Mesenchymal stem cell (in vitro differentiated cells and primary cell): ENCODE measurements at regions not wholly inside any gene's neighbourhood (a gene's known extent, or its start where the extent isn't known, plus 50 kb on each side); places are given as distances from the start of the nearest gene placed in this dataset.

ENCODE experiments used
- DNase-seq: peaks from one replicate; pipeline ENCODE4 v3.0.0-alpha.2; 2013
- H2AFZ ChIP-seq: one replicate; pipeline ENCODE4 v1.6.1; 2013; ENCODE audit warnings: low read depth, mild to moderate bottlenecking, control low read depth, inconsistent platforms, low read length, moderate library complexity
- H2AK5ac ChIP-seq: 2 replicates; pipeline ENCODE4 v1.6.1; 2013; ENCODE audit warnings: low read length, moderate library complexity, mild to moderate bottlenecking, inconsistent platforms; ENCODE audit not compliant: severe bottlenecking
- H2BK120ac ChIP-seq: one replicate; pipeline ENCODE4 v1.6.1; 2013; ENCODE audit warnings: low read depth, mild to moderate bottlenecking, inconsistent platforms, low read length, moderate library complexity
- H2BK12ac ChIP-seq, 2 experiments: one replicate each; pipeline ENCODE4 v1.6.1; 2013; ENCODE audit warnings: inconsistent platforms in 2 of 2, low read length in 2 of 2, mild to moderate bottlenecking in 2 of 2, moderate library complexity in 2 of 2, control low read depth in 1 of 2
- H2BK15ac ChIP-seq: one replicate; pipeline ENCODE4 v1.6.1; 2013; ENCODE audit warnings: mild to moderate bottlenecking, low read depth, inconsistent platforms; ENCODE audit not compliant: poor library complexity, severe bottlenecking
- H2BK5ac ChIP-seq: 2 replicates; pipeline ENCODE4 v1.6.1; 2013; ENCODE audit warnings: low read depth, mild to moderate bottlenecking, low read length, control low read depth, inconsistent platforms; ENCODE audit not compliant: poor library complexity, severe bottlenecking
- H3K14ac ChIP-seq, 2 experiments: one replicate each; pipeline ENCODE4 v1.6.1; 2013; ENCODE audit warnings: inconsistent platforms in 2 of 2, low read length in 2 of 2, control low read depth in 1 of 2, mild to moderate bottlenecking in 1 of 2, moderate library complexity in 1 of 2
- H3K18ac ChIP-seq, 2 experiments: one replicate each; pipeline ENCODE4 v1.6.1; 2013; ENCODE audit warnings: inconsistent platforms in 2 of 2, low read length in 2 of 2, control low read depth in 1 of 2, low read depth in 1 of 2, mild to moderate bottlenecking in 1 of 2
- H3K23ac ChIP-seq, 2 experiments: one replicate each; pipeline ENCODE4 v1.6.1; 2013; ENCODE audit warnings: inconsistent platforms in 2 of 2, low read length in 2 of 2, mild to moderate bottlenecking in 2 of 2, moderate library complexity in 2 of 2, control low read depth in 1 of 2
- H3K27ac ChIP-seq: 2 replicates; pipeline ENCODE4 v1.5.1; 2013; ENCODE audit warnings: mild to moderate bottlenecking, moderate library complexity, low read length, control low read depth, inconsistent platforms; ENCODE audit not compliant: poor library complexity, severe bottlenecking
- H3K27me3 ChIP-seq, 2 experiments: 2 replicates each; pipeline versions ENCODE4 v1.6.1 to v1.7.0; 2013; ENCODE audit warnings: low read length in 2 of 2, mild to moderate bottlenecking in 2 of 2, moderate library complexity in 2 of 2, control low read depth in 1 of 2, inconsistent platforms in 1 of 2; ENCODE audit not compliant: control insufficient read depth in 1 of 2, insufficient read depth in 1 of 2
- H3K36me3 ChIP-seq, 2 experiments: 2 replicates each; pipeline versions ENCODE4 v1.6.1 to v1.7.0; 2013; ENCODE audit warnings: low read length in 2 of 2, control low read depth in 1 of 2, inconsistent platforms in 1 of 2, low read depth in 1 of 2, mild to moderate bottlenecking in 1 of 2; ENCODE audit not compliant: insufficient read depth in 2 of 2, control insufficient read depth in 1 of 2
- H3K4ac ChIP-seq, 2 experiments: one replicate each; pipeline ENCODE4 v1.6.1; 2013; ENCODE audit warnings: inconsistent platforms in 2 of 2, low read length in 2 of 2, mild to moderate bottlenecking in 2 of 2, moderate library complexity in 2 of 2, control low read depth in 1 of 2, low read depth in 1 of 2
- H3K4me1 ChIP-seq: 2 replicates; pipeline ENCODE4 v1.6.1; 2013; ENCODE audit warnings: low read depth, low read length, control low read depth; ENCODE audit not compliant: control insufficient read depth, insufficient read depth
- H3K4me2 ChIP-seq: 2 replicates; pipeline ENCODE4 v1.6.1; 2013; ENCODE audit warnings: low read length, mild to moderate bottlenecking, inconsistent platforms; ENCODE audit not compliant: poor library complexity, severe bottlenecking
- H3K4me3 ChIP-seq, 2 experiments: 2 replicates each; pipeline versions ENCODE4 v1.5.1 to v1.7.0; 2013; ENCODE audit warnings: low read length in 2 of 2, mild to moderate bottlenecking in 2 of 2, control low read depth in 1 of 2, low read depth in 1 of 2; ENCODE audit not compliant: insufficient read depth in 1 of 2
- H3K79me1 ChIP-seq: replicated peaks from 2 replicates; pipeline ENCODE4 v1.6.1; 2013; ENCODE audit warnings: mild to moderate bottlenecking, control low read depth, low read length, inconsistent platforms; ENCODE audit not compliant: poor library complexity, severe bottlenecking
- H3K9ac ChIP-seq: 2 replicates; pipeline ENCODE4 v1.7.0; 2013; ENCODE audit warnings: mild to moderate bottlenecking, low read length, moderate library complexity
- H3K9me3 ChIP-seq: 2 replicates; pipeline ENCODE4 v1.7.0; 2013; ENCODE audit warnings: mild to moderate bottlenecking, low read length; ENCODE audit not compliant: control insufficient read depth
- H4K8ac ChIP-seq: one replicate; pipeline ENCODE4 v1.6.1; 2013; ENCODE audit warnings: inconsistent platforms, mild to moderate bottlenecking, low read length, moderate library complexity
- H4K91ac ChIP-seq: one replicate; pipeline ENCODE4 v1.6.1; 2013; ENCODE audit warnings: mild to moderate bottlenecking, low read length, inconsistent platforms
- WGBS: methylation state at CpG from one replicate; pipeline ENCODE4 v1.1.7; 2013; ENCODE audit warnings: mixed read lengths; 5-methylcytosine and 5-hydroxymethylcytosine counted together

- H3K4me3 ChIP-seq, result no peak overlapping the region
- no peak for DNase-seq
- H3K23ac ChIP-seq, result no peak overlapping the region
- no peak overlapping the region for H2AK5ac ChIP-seq
- no peak overlapping the region for H3K14ac ChIP-seq
- H2BK15ac ChIP-seq, result no peak overlapping the region
- H3K18ac ChIP-seq, result no peak overlapping the region
- H3K4me1 ChIP-seq, result no peaks in the 10 kb centered on the region
- no peak overlapping the region for H2BK5ac ChIP-seq
- H3K9ac ChIP-seq, result no peak overlapping the region
- H3K4ac ChIP-seq, result no peak overlapping the region
- H2BK120ac ChIP-seq, result no peak overlapping the region
- no peak overlapping the region for H4K8ac ChIP-seq
- H3K36me3 ChIP-seq, result no peaks in the 10 kb centered on the region
- no peaks in the 10 kb centered on the region for H3K27me3 ChIP-seq
- H3K4me2 ChIP-seq, result no peak overlapping the region
- no peak overlapping the region for H2AFZ ChIP-seq
- H3K9me3 ChIP-seq, result peaks cover 6% of the 10 kb centered on the region
- no peak overlapping the region for H3K27ac ChIP-seq
- no peaks in the 10 kb centered on the region for H3K79me1 ChIP-seq
- no peak overlapping the region for H2BK12ac ChIP-seq
- H4K91ac ChIP-seq, result no peak overlapping the region
These were observed 326.8 kb upstream of the SOX2 start for GRCh38 chr3:181384970-181385369.

GRCh38 chr3:181383760-181384159, 328.0 kb upstream of the SOX2 start:
- Histone ChIP-seq H3K9ac (no peak overlapping the region), H2BK120ac (no peak overlapping the region), H2BK15ac (no peak overlapping the region), H2BK5ac (no peak overlapping the region), H3K9me3 (peaks cover 6% of the 10 kb centered on the region), H3K27ac (no peak overlapping the region), H3K4ac (no peak overlapping the region), H3K4me3 (no peak overlapping the region), H4K8ac (no peak overlapping the region), H3K18ac (no peak overlapping the region), H3K4me1 (no peaks in the 10 kb centered on the region), H2AK5ac (no peak overlapping the region), H4K91ac (no peak overlapping the region), H3K4me2 (no peak overlapping the region), H2BK12ac (no peak overlapping the region), H3K36me3 (no peaks in the 10 kb centered on the region), H3K27me3 (no peaks in the 10 kb centered on the region), H2AFZ (no peak overlapping the region), H3K14ac (no peak overlapping the region), H3K23ac (no peak overlapping the region), H3K79me1 (no peaks in the 10 kb centered on the region)
- no peak for DNase-seq

- Histone ChIP-seq H3K9me3 (peaks cover 2% of the 10 kb centered on the region), H2AK5ac (no peak overlapping the region), H2BK120ac (no peak overlapping the region), H3K36me3 (no peaks in the 10 kb centered on the region), H3K18ac (no peak overlapping the region), H3K23ac (no peak overlapping the region), H2BK12ac (no peak overlapping the region), H3K9ac (no peak overlapping the region), H2BK5ac (no peak overlapping the region), H2AFZ (no peak overlapping the region), H3K14ac (no peak overlapping the region), H4K8ac (no peak overlapping the region), H3K4me1 (no peaks in the 10 kb centered on the region), H3K4ac (no peak overlapping the region), H3K4me3 (no peak overlapping the region), H3K4me2 (no peak overlapping the region), H3K79me1 (no peaks in the 10 kb centered on the region), H3K27me3 (no peaks in the 10 kb centered on the region), H4K91ac (no peak overlapping the region), H2BK15ac (no peak overlapping the region), H3K27ac (no peak overlapping the region)
- DNase-seq, result no peak
- WGBS, result 71% methylated on average over 6 of the region's 7 CpGs
These were observed 328.5 kb upstream of the SOX2 start for GRCh38 chr3:181383201-181383600.

GRCh38 chr3:181382656-181383055, 329.1 kb upstream of the SOX2 start:
- no peak overlapping the region for H3K27ac ChIP-seq
- H3K4me2 ChIP-seq, result no peak overlapping the region
- no peak overlapping the region for H3K4me3 ChIP-seq
- no peaks in the 10 kb centered on the region for H3K79me1 ChIP-seq
- H3K9me3 ChIP-seq, result no peaks in the 10 kb centered on the region
- H3K27me3 ChIP-seq, result no peaks in the 10 kb centered on the region
- no peak overlapping the region for H3K18ac ChIP-seq
- H3K4me1 ChIP-seq, result no peaks in the 10 kb centered on the region
- no peak overlapping the region for H3K14ac ChIP-seq
- H3K23ac ChIP-seq, result no peak overlapping the region
- H2BK5ac ChIP-seq, result no peak overlapping the region
- H2AFZ ChIP-seq, result no peak overlapping the region
- no peak overlapping the region for H2BK120ac ChIP-seq
- no peak overlapping the region for H2AK5ac ChIP-seq
- H2BK12ac ChIP-seq, result no peak overlapping the region
- DNase-seq, result no peak
- H2BK15ac ChIP-seq, result no peak overlapping the region
- no peaks in the 10 kb centered on the region for H3K36me3 ChIP-seq
- 88% methylated on average over 3 of the region's 3 CpGs for WGBS
- no peak overlapping the region for H3K4ac ChIP-seq
- no peak overlapping the region for H4K8ac ChIP-seq
- no peak overlapping the region for H3K9ac ChIP-seq
- no peak overlapping the region for H4K91ac ChIP-seq
